ENCODE measurements at regions not wholly inside any gene's neighbourhood (a gene's known extent, or its start where the extent isn't known, plus 50 kb on each side); places are given as distances from the start of the nearest gene placed in this dataset.
"Not testable (repeated sequence)": the region's sequence is repeated elsewhere in the genome, so short reads cannot be mapped to it uniquely, and the experiment has no call there.

DNA sequence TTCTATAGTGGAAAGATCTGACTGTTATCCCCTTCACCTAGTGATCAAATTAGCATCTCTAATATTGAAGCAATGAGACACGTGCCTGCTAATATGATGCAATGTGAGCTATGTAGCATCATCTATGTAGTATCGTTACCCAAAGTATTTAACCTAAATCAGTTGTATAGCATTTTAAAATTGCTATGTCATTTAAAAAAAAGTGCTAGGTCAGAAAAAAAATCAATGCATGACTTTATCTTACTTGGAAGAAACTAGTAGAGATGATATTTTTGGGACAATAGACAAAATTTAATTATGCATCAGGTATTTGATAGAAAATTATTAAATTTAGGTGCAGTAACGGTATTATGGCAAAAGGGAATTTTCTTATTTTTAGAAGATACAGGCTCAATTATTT is 157.3 kb downstream of the CCDC71L start:
- ChIA-PET POLR2A (no interaction called here), CTCF (interaction anchor here (0.7 kb wide), 1 partner anchor 41 kb away, joined by 3 read pairs; no protein-coding TSS in a partner anchor)
- Mint-ChIP-seq H3K9me3 (peaks cover 16% of the 10 kb centered on the region), H3K4me3 (no peak overlapping the region), H3K36me3 (ENCODE audit: low read depth) (peaks cover 5% of the 10 kb centered on the region), H3K27me3 (peaks cover 6% of the 10 kb centered on the region), H3K27ac (no peak overlapping the region), H3K4me1 (ENCODE audit: low read depth) (peaks cover 27% of the 10 kb centered on the region)
- TF ChIP-seq, protein P1, sequence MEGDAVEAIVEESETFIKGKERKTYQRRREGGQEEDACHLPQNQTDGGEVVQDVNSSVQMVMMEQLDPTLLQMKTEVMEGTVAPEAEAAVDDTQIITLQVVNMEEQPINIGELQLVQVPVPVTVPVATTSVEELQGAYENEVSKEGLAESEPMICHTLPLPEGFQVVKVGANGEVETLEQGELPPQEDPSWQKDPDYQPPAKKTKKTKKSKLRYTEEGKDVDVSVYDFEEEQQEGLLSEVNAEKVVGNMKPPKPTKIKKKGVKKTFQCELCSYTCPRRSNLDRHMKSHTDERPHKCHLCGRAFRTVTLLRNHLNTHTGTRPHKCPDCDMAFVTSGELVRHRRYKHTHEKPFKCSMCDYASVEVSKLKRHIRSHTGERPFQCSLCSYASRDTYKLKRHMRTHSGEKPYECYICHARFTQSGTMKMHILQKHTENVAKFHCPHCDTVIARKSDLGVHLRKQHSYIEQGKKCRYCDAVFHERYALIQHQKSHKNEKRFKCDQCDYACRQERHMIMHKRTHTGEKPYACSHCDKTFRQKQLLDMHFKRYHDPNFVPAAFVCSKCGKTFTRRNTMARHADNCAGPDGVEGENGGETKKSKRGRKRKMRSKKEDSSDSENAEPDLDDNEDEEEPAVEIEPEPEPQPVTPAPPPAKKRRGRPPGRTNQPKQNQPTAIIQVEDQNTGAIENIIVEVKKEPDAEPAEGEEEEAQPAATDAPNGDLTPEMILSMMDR (IDR thresholded peaks at IDR 0.05), result no peak
- intact Hi-C loops (cut with micrococcal nuclease), result no loop called here
- DNase-seq (no peak), ATAC-seq (no peak)

DNA sequence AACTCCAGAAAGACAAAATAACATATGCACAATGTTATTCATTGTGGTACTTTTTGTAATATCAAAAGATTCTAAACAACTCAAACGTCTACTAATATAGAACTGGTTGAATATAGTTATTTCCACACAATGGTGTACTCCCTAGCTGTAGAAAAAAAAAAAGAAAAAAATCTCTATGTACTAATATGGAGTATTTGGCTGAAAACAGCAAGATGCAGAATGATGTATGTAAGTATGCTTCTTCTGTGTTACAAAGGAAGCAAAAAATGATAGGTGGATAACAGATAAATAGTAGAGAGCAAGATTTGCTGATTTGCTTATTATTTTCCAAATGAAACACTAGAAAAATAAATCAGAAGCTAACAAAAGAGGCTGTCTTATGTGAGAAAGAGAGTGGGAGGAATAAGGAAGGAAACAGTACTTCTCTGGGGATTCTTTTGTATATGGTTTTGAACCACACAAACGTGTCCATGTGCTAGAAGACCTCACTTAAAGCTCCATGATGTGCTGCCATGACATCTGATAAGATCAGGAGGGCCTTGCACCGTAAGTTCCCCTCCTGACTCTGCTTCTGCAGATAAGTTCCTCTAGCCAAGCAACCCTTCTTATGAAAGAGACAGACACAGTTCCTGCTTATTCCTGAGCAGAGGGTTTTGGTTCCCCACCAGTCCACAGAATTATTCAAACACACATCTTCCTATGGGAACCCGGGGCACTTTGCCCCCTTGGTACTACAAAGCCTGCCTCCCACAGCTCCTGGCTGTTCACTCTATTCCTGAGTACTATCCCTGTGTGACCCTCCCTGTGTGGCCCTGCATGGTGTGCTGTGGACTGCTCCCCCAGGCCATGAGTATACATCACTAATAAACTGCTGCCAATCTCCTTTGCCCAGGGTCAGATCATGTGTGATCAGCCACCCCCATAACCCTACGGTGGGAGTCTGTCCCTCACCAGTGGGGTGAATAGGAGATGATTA is 159.1 kb downstream of the CCDC71L start:
- ATAC-seq (peak; percentile 54), DNase-seq (peak; percentile 12)
- H3K27ac Mint-ChIP-seq, result no peak overlapping the region
- POLR2A ChIA-PET, result no interaction called here
- CTCF ChIA-PET, result no interaction called here
- H3K4me1 Mint-ChIP-seq (ENCODE audit: low read depth), result peaks cover 25% of the 10 kb centered on the region
- H3K4me3 Mint-ChIP-seq, result no peak overlapping the region
- H3K36me3 Mint-ChIP-seq (ENCODE audit: low read depth), result peaks cover 5% of the 10 kb centered on the region
- H3K27me3 Mint-ChIP-seq, result peaks cover 1% of the 10 kb centered on the region
- H3K9me3 Mint-ChIP-seq, result peaks cover 18% of the 10 kb centered on the region
- TF ChIP-seq, protein P1 (IDR thresholded peaks at IDR 0.05), result no peak
- intact Hi-C loops (cut with micrococcal nuclease), result no loop called here

DNA sequence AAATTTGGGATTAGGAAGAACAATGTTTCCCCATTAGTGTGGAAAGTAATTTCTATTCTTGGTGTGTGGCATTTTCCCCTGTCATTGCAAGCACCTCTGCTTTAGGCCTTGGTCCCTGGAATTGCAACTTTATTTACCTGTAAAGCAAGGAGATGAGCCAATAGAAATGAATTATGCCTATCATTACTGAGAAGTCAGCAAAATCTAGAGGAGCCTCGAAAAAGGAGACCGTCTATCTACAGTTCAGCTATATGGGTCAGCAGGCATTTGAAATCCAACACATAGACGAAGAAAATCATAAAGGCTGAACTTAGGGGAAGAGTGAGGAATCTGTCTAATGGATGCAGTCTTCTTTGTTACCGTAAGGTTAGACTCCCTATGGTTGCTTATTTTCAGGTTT is 161.1 kb downstream of the CCDC71L start:
- ATAC-seq (no peak), DNase-seq (no peak)
- H3K27ac Mint-ChIP-seq, result no peak overlapping the region
- peaks cover 16% of the 10 kb centered on the region for H3K9me3 Mint-ChIP-seq
- ChIA-PET POLR2A (no interaction called here), CTCF (no interaction called here)
- H3K4me1 Mint-ChIP-seq (ENCODE audit: low read depth), result peaks cover 17% of the 10 kb centered on the region
- H3K4me3 Mint-ChIP-seq, result no peak overlapping the region
- TF ChIP-seq, protein P1 (IDR thresholded peaks at IDR 0.05), result no peak
- H3K27me3 Mint-ChIP-seq, result peaks cover 11% of the 10 kb centered on the region
- H3K36me3 Mint-ChIP-seq (ENCODE audit: low read depth), result peaks cover 7% of the 10 kb centered on the region
- intact Hi-C loops (cut with micrococcal nuclease), result no loop called here

DNA sequence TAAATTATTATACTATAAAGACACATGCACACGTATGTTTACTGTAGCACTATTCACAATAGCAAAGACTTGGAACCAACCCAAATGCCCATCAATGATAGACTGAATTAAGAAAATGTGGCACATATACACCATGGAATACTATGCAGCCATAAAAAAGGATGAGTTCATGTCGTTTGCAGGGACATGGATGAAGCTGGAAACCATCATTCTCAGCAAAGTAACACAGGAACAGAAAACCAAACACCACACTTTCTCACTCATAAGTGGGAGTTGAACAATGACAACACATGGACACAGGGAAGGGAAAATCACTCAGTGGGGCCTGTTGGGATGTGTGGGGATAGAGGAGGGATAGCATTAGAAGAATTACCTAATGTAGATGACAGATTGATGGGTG is 163.0 kb downstream of the CCDC71L start:
- intact Hi-C loops (cut with micrococcal nuclease); DNase-seq; H3K27ac Mint-ChIP-seq; CTCF ChIA-PET; ATAC-seq; H3K4me1 Mint-ChIP-seq (ENCODE audit: low read depth); H3K4me3 Mint-ChIP-seq; H3K36me3 Mint-ChIP-seq (ENCODE audit: low read depth); POLR2A ChIA-PET: not testable (repeated sequence)
- H3K27me3 Mint-ChIP-seq, result peaks cover 20% of the 10 kb centered on the region
- peaks cover 16% of the 10 kb centered on the region for H3K9me3 Mint-ChIP-seq

DNA sequence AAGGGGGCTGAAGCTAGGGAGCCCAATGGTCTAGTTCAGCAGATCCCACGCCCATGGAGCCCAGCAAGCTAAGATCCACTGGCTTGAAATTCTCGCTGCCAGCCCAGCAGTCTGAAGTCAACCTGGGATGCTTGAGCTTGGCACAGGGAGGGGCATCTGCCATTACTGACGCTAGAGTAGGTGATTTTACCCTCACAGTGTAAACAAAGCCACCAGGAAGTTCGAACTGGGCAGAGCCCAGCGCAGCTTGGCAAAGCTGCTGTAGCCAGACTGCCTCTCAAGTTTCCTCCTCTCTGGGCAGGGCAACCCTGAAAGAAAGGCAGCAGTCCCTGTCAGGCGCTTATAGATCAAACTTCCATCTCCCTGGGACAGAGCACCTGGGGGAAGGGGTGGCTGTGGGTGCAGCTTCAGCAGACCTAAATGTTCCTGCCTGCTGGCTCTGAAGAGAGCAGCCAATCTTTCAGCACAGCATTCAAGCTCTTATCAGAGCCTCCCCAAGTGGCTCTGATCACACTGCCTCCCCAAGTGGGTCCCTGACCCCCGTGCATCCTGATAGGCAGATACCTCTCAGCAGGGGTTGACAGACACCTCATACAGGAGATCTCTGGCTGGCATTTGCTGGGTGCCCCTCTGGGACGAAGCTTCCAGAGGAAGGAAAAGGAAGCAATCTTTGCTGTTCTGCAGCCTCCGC is 167.8 kb downstream of the CCDC71L start:
- Mint-ChIP-seq H3K36me3 (ENCODE audit: low read depth) (peaks cover 5% of the 10 kb centered on the region), H3K27me3 (peaks cover 23% of the 10 kb centered on the region), H3K4me3 (no peak overlapping the region), H3K27ac (no peak overlapping the region), H3K4me1 (ENCODE audit: low read depth) (no peaks in the 10 kb centered on the region), H3K9me3 (peaks cover 17% of the 10 kb centered on the region)
- ChIA-PET POLR2A (interaction anchor here (0.7 kb wide), 1 partner anchor 226 kb away, joined by 4 read pairs; no protein-coding TSS in a partner anchor), CTCF (interaction anchor here (1.3 kb wide), 1 partner anchor 317 kb away, joined by 3 read pairs; no protein-coding TSS in a partner anchor)
- TF ChIP-seq, protein P1 (IDR thresholded peaks at IDR 0.05), result no peak
- no peak for ATAC-seq
- intact Hi-C loops (cut with micrococcal nuclease), result no loop called here
- no peak for DNase-seq

Data from activated CD8-positive, alpha-beta T cell treated with anti-CD3 and anti-CD28 coated beads for 36 hours (primary cell).